GM13977 (cell line): ENCODE measurements at regions not wholly inside any gene's neighbourhood (a gene's known extent, or its start where the extent isn't known, plus 50 kb on each side); places are given as distances from the start of the nearest gene placed in this dataset.

Experiments
- DNase-seq: peaks from one replicate; pipeline ENCODE4 v3.0.0; 2012; ENCODE audit warnings: low spot score
- CTCF ChIP-seq: IDR thresholded peaks from 2 replicates; pipeline ENCODE4 v1.5.1; 2012; ENCODE audit warnings: mild to moderate bottlenecking, control low read depth; ENCODE audit not compliant: insufficient read depth; ENCODE audit errors: extremely low read depth, missing control alignments
- in situ Hi-C: fragments of 300-500 bp; cut with MboI; formaldehyde crosslinking; loops from one replicate; pipeline ENCODE4 v1.12.0; 2022; ENCODE audit warnings: low sequenced_read_pairs, low pct_unique_long_range_greater_than_20kb, mixed read lengths, inconsistent platforms; ENCODE audit not compliant: unreplicated experiment

- no peak for TF ChIP-seq CTCF
- in situ Hi-C loops: no loop called here
- DNase-seq: no peak
These were observed 300.1 kb upstream of the C2CD4B start for GRCh38 chr15:62465173-62465572.

GRCh38 chr15:62469478-62469873 is 304.4 kb upstream of the C2CD4B start:
- no peak for TF ChIP-seq CTCF
- no peak for DNase-seq
- in situ Hi-C loops: no loop called here

- no peak for TF ChIP-seq CTCF
- DNase-seq: no peak
- in situ Hi-C loops: no loop called here
These were observed 305.0 kb upstream of the C2CD4B start for GRCh38 chr15:62469874-62470688.

- DNase-seq: no peak
- TF ChIP-seq CTCF: no peak
- in situ Hi-C loops: no loop called here
These were observed 307.7 kb upstream of the C2CD4B start for GRCh38 chr15:62472616-62473299.

- in situ Hi-C loops: no loop called here
- no peak for DNase-seq
- TF ChIP-seq CTCF: no peak
These were observed 309.1 kb upstream of the C2CD4B start for GRCh38 chr15:62474021-62474770.

- no peak for DNase-seq
- TF ChIP-seq CTCF: no peak
- in situ Hi-C loops: no loop called here
These were observed 309.7 kb upstream of the C2CD4B start for GRCh38 chr15:62474771-62475124.
